ENCODE measurements at regions not wholly inside any gene's neighbourhood (a gene's known extent, or its start where the extent isn't known, plus 50 kb on each side); places are given as distances from the start of the nearest gene placed in this dataset.

- TF ChIP-seq NRF1 (IDR thresholded peaks at IDR 0.05; ENCODE audit: low read depth, low read length) (no peak), SP2 (IDR thresholded peaks at IDR 0.05; ENCODE audit: low read length) (no peak)
Observed at GRCh38 chr14:96737881-96738280, 59.3 kb upstream of the VRK1 start (continued).
